ENCODE measurements at regions not wholly inside any gene's neighbourhood (a gene's known extent, or its start where the extent isn't known, plus 50 kb on each side); places are given as distances from the start of the nearest gene placed in this dataset.

GRCh38 chr10:28199941-28200340, 102.9 kb downstream of the MPP7 start:
- H3K79me2 ChIP-seq (ENCODE audit: insufficient read depth, low read length), result no peaks in the 10 kb centered on the region
- no peak overlapping the region for H2AFZ ChIP-seq (ENCODE audit: low read depth, low read length, severe bottlenecking)
- TF ChIP-seq CTCF (IDR thresholded peaks at IDR 0.05; ENCODE audit: insufficient read depth, low read length, poor library complexity, severe bottlenecking) (no peak), EZH2phosphoT487 (conservative IDR thresholded peaks at IDR 0.05; ENCODE audit: low read length) (no peak)
- H3K9me2 ChIP-seq (replicated peaks; ENCODE audit: insufficient read depth, low read length), result no peaks in the 10 kb centered on the region
- H3K9me3 ChIP-seq (ENCODE audit: insufficient read depth, low read length), result no peaks in the 10 kb centered on the region
- no peaks in the 10 kb centered on the region for H3K27me3 ChIP-seq (ENCODE audit: low read length)
- H3K36me3 ChIP-seq (ENCODE audit: low read length), result no peaks in the 10 kb centered on the region
- no peak overlapping the region for H3K4me2 ChIP-seq (ENCODE audit: low read depth, low read length, poor library complexity, severe bottlenecking)
- H4K20me1 ChIP-seq (ENCODE audit: low read depth, low read length), result no peaks in the 10 kb centered on the region
- no peaks in the 10 kb centered on the region for H3F3A ChIP-seq (ENCODE audit: insufficient read depth)
- H3K27ac ChIP-seq (ENCODE audit: low read depth, low read length), result no peak overlapping the region
- H3K4me3 ChIP-seq (ENCODE audit: insufficient read depth, low read length, poor library complexity, severe bottlenecking), result no peak overlapping the region
- H3K9ac ChIP-seq (ENCODE audit: low read length), result no peak overlapping the region

GRCh38 chr10:28190196-28190595, 112.7 kb downstream of the MPP7 start:
- H3K27ac ChIP-seq (ENCODE audit: low read depth, low read length), result no peak overlapping the region
- H3K4me2 ChIP-seq (ENCODE audit: low read depth, low read length, poor library complexity, severe bottlenecking), result no peak overlapping the region
- H3F3A ChIP-seq (ENCODE audit: insufficient read depth), result no peaks in the 10 kb centered on the region
- no peak overlapping the region for H3K9ac ChIP-seq (ENCODE audit: low read length)
- H3K27me3 ChIP-seq (ENCODE audit: low read length), result no peaks in the 10 kb centered on the region
- no peak overlapping the region for H2AFZ ChIP-seq (ENCODE audit: low read depth, low read length, severe bottlenecking)
- no peaks in the 10 kb centered on the region for H3K9me3 ChIP-seq (ENCODE audit: insufficient read depth, low read length)
- no peaks in the 10 kb centered on the region for H4K20me1 ChIP-seq (ENCODE audit: low read depth, low read length)
- H3K36me3 ChIP-seq (ENCODE audit: low read length), result no peaks in the 10 kb centered on the region
- no peaks in the 10 kb centered on the region for H3K9me2 ChIP-seq (replicated peaks; ENCODE audit: insufficient read depth, low read length)
- no peaks in the 10 kb centered on the region for H3K79me2 ChIP-seq (ENCODE audit: insufficient read depth, low read length)
- no peak overlapping the region for H3K4me3 ChIP-seq (ENCODE audit: insufficient read depth, low read length, poor library complexity, severe bottlenecking)
- TF ChIP-seq CTCF (IDR thresholded peaks at IDR 0.05; ENCODE audit: insufficient read depth, low read length, poor library complexity, severe bottlenecking) (no peak), EZH2phosphoT487 (conservative IDR thresholded peaks at IDR 0.05; ENCODE audit: low read length) (no peak)

- TF ChIP-seq EZH2phosphoT487 (conservative IDR thresholded peaks at IDR 0.05; ENCODE audit: low read length) (no peak), CTCF (IDR thresholded peaks at IDR 0.05; ENCODE audit: insufficient read depth, low read length, poor library complexity, severe bottlenecking) (no peak)
Measured at GRCh38 chr10:28188526-28188925, 114.3 kb downstream of the MPP7 start.

More at GRCh38 chr10:28188526-28188925, 114.3 kb downstream of the MPP7 start:
- Histone ChIP-seq H3K9me3 (ENCODE audit: insufficient read depth, low read length) (no peaks in the 10 kb centered on the region), H3K79me2 (ENCODE audit: insufficient read depth, low read length) (no peaks in the 10 kb centered on the region), H3K9me2 (replicated peaks; ENCODE audit: insufficient read depth, low read length) (no peaks in the 10 kb centered on the region), H3K4me3 (ENCODE audit: insufficient read depth, low read length, poor library complexity, severe bottlenecking) (no peak overlapping the region), H3F3A (ENCODE audit: insufficient read depth) (no peaks in the 10 kb centered on the region), H2AFZ (ENCODE audit: low read depth, low read length, severe bottlenecking) (no peak overlapping the region), H3K36me3 (ENCODE audit: low read length) (no peaks in the 10 kb centered on the region), H3K4me2 (ENCODE audit: low read depth, low read length, poor library complexity, severe bottlenecking) (no peak overlapping the region), H3K9ac (ENCODE audit: low read length) (no peak overlapping the region), H4K20me1 (ENCODE audit: low read depth, low read length) (no peaks in the 10 kb centered on the region), H3K27ac (ENCODE audit: low read depth, low read length) (no peak overlapping the region), H3K27me3 (ENCODE audit: low read length) (no peaks in the 10 kb centered on the region)
